GM19193 (cell line): ENCODE measurements at regions not wholly inside any gene's neighbourhood (a gene's known extent, or its start where the extent isn't known, plus 50 kb on each side); places are given as distances from the start of the nearest gene placed in this dataset.

Experiments used
- POLR2A ChIP-seq: IDR thresholded peaks from 4 replicates; pipeline ENCODE4 v1.6.1; 2011; ENCODE audit not compliant: insufficient read depth, insufficient read length; ENCODE audit errors: extremely low read depth

- no peak for TF ChIP-seq POLR2A
Observed at GRCh38 chr1:188723332-188724020, 1754.2 kb downstream of the BRINP3 start.

- TF ChIP-seq POLR2A: no peak
Observed at GRCh38 chr1:188729039-188729438, 1748.6 kb downstream of the BRINP3 start.

- TF ChIP-seq POLR2A: no peak
Observed at GRCh38 chr1:188735567-188735966, 1742.1 kb downstream of the BRINP3 start.

GRCh38 chr1:188761226-188761625, 1716.4 kb downstream of the BRINP3 start:
- TF ChIP-seq POLR2A: no peak

- TF ChIP-seq POLR2A: no peak
Observed at GRCh38 chr1:188762166-188762743, 1715.4 kb downstream of the BRINP3 start.

GRCh38 chr1:188763541-188763940, 1714.1 kb downstream of the BRINP3 start:
- TF ChIP-seq POLR2A: no peak

- TF ChIP-seq POLR2A: no peak
Observed at GRCh38 chr1:188769181-188769580, 1708.5 kb downstream of the BRINP3 start.

GRCh38 chr1:188769936-188770335, 1707.7 kb downstream of the BRINP3 start:
- TF ChIP-seq POLR2A: no peak

- TF ChIP-seq POLR2A: no peak
Observed at GRCh38 chr1:188778578-188778977, 1699.1 kb downstream of the BRINP3 start.

- TF ChIP-seq POLR2A: no peak
Observed at GRCh38 chr1:188782220-188782841, 1695.3 kb downstream of the BRINP3 start.

- no peak for TF ChIP-seq POLR2A
Observed at GRCh38 chr1:188794969-188795368, 1682.7 kb downstream of the BRINP3 start.

- TF ChIP-seq POLR2A: no peak
Observed at GRCh38 chr1:188817814-188818213, 1659.8 kb downstream of the BRINP3 start.

- TF ChIP-seq POLR2A: no peak
Observed at GRCh38 chr1:188822248-188822647, 1655.4 kb downstream of the BRINP3 start.

GRCh38 chr1:188825471-188825870, 1652.2 kb downstream of the BRINP3 start:
- no peak for TF ChIP-seq POLR2A

- TF ChIP-seq POLR2A: no peak
Observed at GRCh38 chr1:188826800-188827199, 1650.9 kb downstream of the BRINP3 start.

- TF ChIP-seq POLR2A: no peak
Observed at GRCh38 chr1:188827400-188827799, 1650.3 kb downstream of the BRINP3 start.
